MM.1S (cell line): ENCODE measurements at regions not wholly inside any gene's neighbourhood (a gene's known extent, or its start where the extent isn't known, plus 50 kb on each side); places are given as distances from the start of the nearest gene placed in this dataset.

Source experiments
- DNase-seq: peaks from one replicate; pipeline ENCODE4 v3.0.0-alpha.2; 2015
- H2AFZ ChIP-seq: fragments of 300-600 bp; sonication (generic); 2 replicates; pipeline ENCODE4 v1.6.0; 2016; ENCODE audit warnings: antibody characterized with exemption, low read length
- H3F3A ChIP-seq: fragments of 300-600 bp; sonication (generic); 2 replicates; pipeline ENCODE4 v1.6.1; 2016; ENCODE audit warnings: mild to moderate bottlenecking, antibody characterized with exemption, low read length, moderate library complexity, mixed read lengths; ENCODE audit not compliant: insufficient read depth
- H3K27ac ChIP-seq: fragments of 300-600 bp; sonication (generic); 2 replicates; pipeline ENCODE4 v1.5.1; 2016; ENCODE audit warnings: mild to moderate bottlenecking, low read length
- H3K27me3 ChIP-seq: fragments of 300-600 bp; sonication (generic); replicated peaks from 2 replicates; pipeline ENCODE4 v1.6.0; 2016; ENCODE audit warnings: low read length; ENCODE audit not compliant: insufficient read depth
- H3K36me3 ChIP-seq: fragments of 300-600 bp; sonication (generic); replicated peaks from 2 replicates; pipeline ENCODE4 v1.6.1; 2016; ENCODE audit warnings: mild to moderate bottlenecking, low read length, mixed read lengths; ENCODE audit not compliant: insufficient read depth
- H3K4me1 ChIP-seq: fragments of 300-600 bp; sonication (generic); 2 replicates; pipeline ENCODE4 v1.6.1; 2016; ENCODE audit warnings: low read length, mixed read lengths
- H3K4me2 ChIP-seq: fragments of 300-600 bp; sonication (generic); 2 replicates; pipeline ENCODE4 v1.6.0; 2016; ENCODE audit warnings: low read depth, low read length
- H3K4me3 ChIP-seq: fragments of 300-600 bp; sonication (generic); 2 replicates; pipeline ENCODE4 v1.5.1; 2016; ENCODE audit warnings: low read length, mixed read lengths
- H3K79me2 ChIP-seq: fragments of 300-600 bp; sonication (generic); 2 replicates; pipeline ENCODE4 v1.6.1; 2016; ENCODE audit warnings: mixed run types, low read length, mixed read lengths
- H3K9ac ChIP-seq: fragments of 300-600 bp; sonication (generic); 2 replicates; pipeline ENCODE4 v1.6.1; 2016; ENCODE audit warnings: low read length, mixed read lengths
- H3K9me2 ChIP-seq: fragments of 300-600 bp; sonication (generic); replicated peaks from 2 replicates; pipeline ENCODE4 v1.6.1; 2016; ENCODE audit warnings: mild to moderate bottlenecking, low read length, mixed read lengths; ENCODE audit not compliant: insufficient read depth
- H3K9me3 ChIP-seq: fragments of 300-600 bp; sonication (generic); replicated peaks from 2 replicates; pipeline ENCODE4 v1.6.1; 2016; ENCODE audit warnings: mild to moderate bottlenecking, low read length, mixed read lengths; ENCODE audit not compliant: insufficient read depth
- H4K20me1 ChIP-seq: fragments of 300-600 bp; sonication (generic); 2 replicates; pipeline ENCODE4 v1.6.1; 2016; ENCODE audit warnings: mild to moderate bottlenecking, low read length, moderate library complexity, mixed read lengths; ENCODE audit not compliant: insufficient read depth
- EZH2 ChIP-seq: fragments of 300-600 bp; sonication (generic); optimal IDR thresholded peaks from 2 replicates; pipeline ENCODE3; 2017; ENCODE audit warnings: low read depth, mild to moderate bottlenecking, antibody characterized with exemption, low read length, mixed read lengths
- EZH2phosphoT487 ChIP-seq: fragments of 300-600 bp; sonication (generic); IDR thresholded peaks from 2 replicates; pipeline ENCODE4 v1.6.1; 2018; ENCODE audit warnings: antibody characterized with exemption, low read length
- TF ChIP-seq, protein P1 (sequence below): fragments of 300-600 bp; sonication (generic); IDR thresholded peaks from 2 replicates; pipeline ENCODE4 v1.5.1; 2016; ENCODE audit warnings: antibody characterized with exemption, low read length, mixed read lengths

DNA sequence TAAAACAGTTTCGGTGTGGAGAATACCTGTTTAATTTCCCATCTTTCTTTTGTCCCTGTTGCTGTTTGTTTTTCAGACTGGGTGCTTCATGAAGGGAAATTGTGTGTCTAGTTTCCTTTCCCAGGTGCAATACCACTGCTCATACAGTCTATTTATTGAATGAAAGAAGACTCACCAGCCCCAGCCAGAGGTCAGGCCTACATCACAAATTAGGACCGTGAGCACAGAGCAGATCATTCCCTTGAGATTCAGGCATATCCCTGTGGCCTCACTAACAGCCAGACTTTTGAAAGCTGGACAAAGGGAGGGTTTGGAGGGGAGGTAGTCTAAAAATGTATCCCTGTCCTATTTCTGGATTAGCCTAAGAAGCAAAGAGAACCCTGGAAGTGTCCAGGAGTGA is 278.9 kb downstream of the IRS1 start:
- H3K9me3 ChIP-seq = no peaks in the 10 kb centered on the region
- H3K27me3 ChIP-seq = no peaks in the 10 kb centered on the region
- DNase-seq = no peak
- H3K4me3 ChIP-seq = no peak overlapping the region
- no peak overlapping the region for H3K9ac ChIP-seq
- no peaks in the 10 kb centered on the region for H3K79me2 ChIP-seq
- no peaks in the 10 kb centered on the region for H3F3A ChIP-seq
- no peak overlapping the region for H3K27ac ChIP-seq
- no peak overlapping the region for H2AFZ ChIP-seq
- TF ChIP-seq EZH2 (no peak), EZH2phosphoT487 (no peak)
- TF ChIP-seq, protein P1, sequence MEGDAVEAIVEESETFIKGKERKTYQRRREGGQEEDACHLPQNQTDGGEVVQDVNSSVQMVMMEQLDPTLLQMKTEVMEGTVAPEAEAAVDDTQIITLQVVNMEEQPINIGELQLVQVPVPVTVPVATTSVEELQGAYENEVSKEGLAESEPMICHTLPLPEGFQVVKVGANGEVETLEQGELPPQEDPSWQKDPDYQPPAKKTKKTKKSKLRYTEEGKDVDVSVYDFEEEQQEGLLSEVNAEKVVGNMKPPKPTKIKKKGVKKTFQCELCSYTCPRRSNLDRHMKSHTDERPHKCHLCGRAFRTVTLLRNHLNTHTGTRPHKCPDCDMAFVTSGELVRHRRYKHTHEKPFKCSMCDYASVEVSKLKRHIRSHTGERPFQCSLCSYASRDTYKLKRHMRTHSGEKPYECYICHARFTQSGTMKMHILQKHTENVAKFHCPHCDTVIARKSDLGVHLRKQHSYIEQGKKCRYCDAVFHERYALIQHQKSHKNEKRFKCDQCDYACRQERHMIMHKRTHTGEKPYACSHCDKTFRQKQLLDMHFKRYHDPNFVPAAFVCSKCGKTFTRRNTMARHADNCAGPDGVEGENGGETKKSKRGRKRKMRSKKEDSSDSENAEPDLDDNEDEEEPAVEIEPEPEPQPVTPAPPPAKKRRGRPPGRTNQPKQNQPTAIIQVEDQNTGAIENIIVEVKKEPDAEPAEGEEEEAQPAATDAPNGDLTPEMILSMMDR = no peak
- H4K20me1 ChIP-seq = no peaks in the 10 kb centered on the region
- no peaks in the 10 kb centered on the region for H3K9me2 ChIP-seq
- no peak overlapping the region for H3K4me2 ChIP-seq
- no peaks in the 10 kb centered on the region for H3K4me1 ChIP-seq
- no peaks in the 10 kb centered on the region for H3K36me3 ChIP-seq

DNA sequence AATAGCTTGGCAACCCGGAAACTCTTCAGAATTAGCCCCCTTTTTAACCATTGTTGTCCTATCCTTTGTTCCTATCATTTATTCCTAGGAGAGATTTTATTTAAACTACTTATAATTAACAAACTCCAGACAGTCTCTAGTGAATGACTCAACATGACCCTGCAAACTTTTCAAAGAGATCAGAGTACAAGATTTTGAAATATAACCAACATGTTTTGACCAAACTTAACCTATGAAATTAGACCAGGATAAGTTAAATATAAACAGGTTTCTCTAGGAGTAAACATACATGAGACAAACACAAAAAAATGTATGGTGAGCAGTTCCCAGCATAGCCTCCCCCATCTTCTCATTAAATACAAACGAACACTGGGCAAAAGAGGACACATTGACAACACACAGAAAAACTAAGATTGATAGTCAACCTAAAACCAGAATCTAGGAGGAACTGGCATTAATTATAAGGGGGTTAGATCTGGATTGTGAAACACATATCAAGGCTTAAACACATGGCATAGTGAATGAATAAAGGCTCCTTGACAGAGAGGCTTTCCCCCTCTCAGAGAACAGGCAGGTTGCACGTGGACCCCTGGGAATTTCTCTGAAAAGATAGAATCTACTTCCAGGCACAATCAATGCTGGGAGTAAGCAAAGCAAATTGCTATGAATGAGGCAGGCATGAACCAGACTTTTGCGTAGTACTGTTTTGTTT is 284.1 kb downstream of the IRS1 start:
- DNase-seq = no peak
- no peaks in the 10 kb centered on the region for H3K27me3 ChIP-seq
- no peaks in the 10 kb centered on the region for H3K9me2 ChIP-seq
- H3K79me2 ChIP-seq = no peaks in the 10 kb centered on the region
- H3K9me3 ChIP-seq = no peaks in the 10 kb centered on the region
- no peak overlapping the region for H3K9ac ChIP-seq
- H3K27ac ChIP-seq = no peak overlapping the region
- no peaks in the 10 kb centered on the region for H3K4me1 ChIP-seq
- H2AFZ ChIP-seq = no peak overlapping the region
- H4K20me1 ChIP-seq = no peaks in the 10 kb centered on the region
- no peak overlapping the region for H3K4me3 ChIP-seq
- no peaks in the 10 kb centered on the region for H3K36me3 ChIP-seq
- H3K4me2 ChIP-seq = no peak overlapping the region
- no peaks in the 10 kb centered on the region for H3F3A ChIP-seq
- TF ChIP-seq EZH2 = no peak
- TF ChIP-seq, protein P1 = no peak
- TF ChIP-seq EZH2phosphoT487 = no peak

DNA sequence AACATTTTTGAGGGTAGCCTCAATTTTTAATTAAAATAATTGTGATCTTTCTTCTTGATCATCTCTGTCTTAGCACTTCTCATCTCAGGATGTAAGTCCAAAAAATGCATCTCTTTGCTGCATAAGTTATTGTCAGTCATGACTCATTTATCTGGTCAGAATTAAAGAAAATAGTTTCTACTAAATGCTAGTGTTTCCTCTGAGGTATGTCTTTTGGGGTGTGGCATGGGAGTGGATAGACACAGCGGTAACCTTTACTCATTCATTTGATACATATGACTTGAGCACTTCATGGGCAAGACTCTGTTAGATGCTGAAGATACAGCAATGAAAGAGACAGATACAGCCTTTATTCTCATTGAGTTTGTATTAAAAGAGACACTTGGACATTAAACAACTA is 284.7 kb downstream of the IRS1 start:
- Histone ChIP-seq H3K9me3 (no peaks in the 10 kb centered on the region), H3K9me2 (no peaks in the 10 kb centered on the region), H3K4me2 (no peak overlapping the region), H3K36me3 (no peaks in the 10 kb centered on the region), H3K9ac (no peak overlapping the region), H3K4me1 (no peaks in the 10 kb centered on the region), H4K20me1 (no peaks in the 10 kb centered on the region), H3K4me3 (no peak overlapping the region), H2AFZ (no peak overlapping the region), H3K27me3 (no peaks in the 10 kb centered on the region), H3K27ac (no peak overlapping the region), H3F3A (no peaks in the 10 kb centered on the region), H3K79me2 (no peaks in the 10 kb centered on the region)
- DNase-seq = no peak
- TF ChIP-seq EZH2phosphoT487 = no peak
- TF ChIP-seq, protein P1 = no peak
- TF ChIP-seq EZH2 = no peak
